HG03354 (cell line): ENCODE measurements at regions not wholly inside any gene's neighbourhood (a gene's known extent, or its start where the extent isn't known, plus 50 kb on each side); places are given as distances from the start of the nearest gene placed in this dataset.
"Not testable (repeated sequence)": the region's sequence is repeated elsewhere in the genome, so short reads cannot be mapped to it uniquely, and the experiment has no call there.

Source experiments
- ATAC-seq: cut with Tn5 transposase; IDR thresholded peaks from one replicate; pipeline ENCODE4 v1.9.1; 2021; ENCODE audit warnings: mild to moderate bottlenecking; ENCODE audit not compliant: unreplicated experiment, poor library complexity, severe bottlenecking

- ATAC-seq = no peak
Measured at GRCh38 chr2:8427211-8427610, 254.6 kb upstream of the ID2 start.

- ATAC-seq = no peak
Measured at GRCh38 chr2:8430628-8431027, 251.2 kb upstream of the ID2 start.

GRCh38 chr2:8431446-8432125 lies 250.3 kb upstream of the ID2 start:
- ATAC-seq = no peak

GRCh38 chr2:8432706-8433336 lies 249.0 kb upstream of the ID2 start:
- ATAC-seq = peak; percentile 62

- peak; percentile 14 for ATAC-seq
Measured at GRCh38 chr2:8433390-8433789, 248.5 kb upstream of the ID2 start.

- no peak for ATAC-seq
Measured at GRCh38 chr2:8435608-8436007, 246.2 kb upstream of the ID2 start.

GRCh38 chr2:8436585-8436984 lies 245.3 kb upstream of the ID2 start:
- ATAC-seq = no peak

- no peak for ATAC-seq
Measured at GRCh38 chr2:8437228-8437948, 244.5 kb upstream of the ID2 start.

- ATAC-seq = no peak
Measured at GRCh38 chr2:8437949-8438400, 243.9 kb upstream of the ID2 start.

- ATAC-seq = no peak
Measured at GRCh38 chr2:8438476-8438875, 243.4 kb upstream of the ID2 start.

- ATAC-seq = no peak
Measured at GRCh38 chr2:8438996-8439395, 242.9 kb upstream of the ID2 start.

GRCh38 chr2:8440029-8440778 lies 241.7 kb upstream of the ID2 start:
- ATAC-seq = no peak

GRCh38 chr2:8441371-8441770 lies 240.5 kb upstream of the ID2 start:
- ATAC-seq = no peak

GRCh38 chr2:8441986-8442385 lies 239.9 kb upstream of the ID2 start:
- no peak for ATAC-seq

- peak; percentile 57 for ATAC-seq
Measured at GRCh38 chr2:8442833-8443486, 238.9 kb upstream of the ID2 start.

- ATAC-seq = no peak
Measured at GRCh38 chr2:8445580-8445979, 236.3 kb upstream of the ID2 start.

GRCh38 chr2:8446751-8447150 lies 235.1 kb upstream of the ID2 start:
- not testable (repeated sequence) for ATAC-seq

GRCh38 chr2:8447610-8448221 lies 234.1 kb upstream of the ID2 start:
- ATAC-seq = no peak

GRCh38 chr2:8448824-8449556 lies 232.9 kb upstream of the ID2 start:
- no peak for ATAC-seq
